Left ventricle myocardium inferior (tissue), 1 donor: ENCODE measurements at regions not wholly inside any gene's neighbourhood (a gene's known extent, or its start where the extent isn't known, plus 50 kb on each side); places are given as distances from the start of the nearest gene placed in this dataset.
A peak's percentile ranks its signal among the peaks of the same experiment; 100 is the strongest.

ENCODE experiments used
- DNase-seq: peaks from one replicate; pipeline ENCODE4 v3.0.0-alpha.2; 2020
- H3K27ac ChIP-seq: fragments of 200-600 bp; replicated peaks from 2 replicates; pipeline ENCODE4 v1.8.0; 2021
- H3K27me3 ChIP-seq: fragments of 200-600 bp; 2 replicates; pipeline ENCODE4 v1.8.0; 2021; ENCODE audit warnings: low read depth
- H3K36me3 ChIP-seq: fragments of 200-600 bp; 2 replicates; pipeline ENCODE4 v1.8.0; 2021
- H3K4me1 ChIP-seq: fragments of 200-600 bp; 2 replicates; pipeline ENCODE4 v1.8.0; 2021
- H3K4me3 ChIP-seq: fragments of 200-600 bp; 2 replicates; pipeline ENCODE4 v1.8.0; 2021; ENCODE audit warnings: mild to moderate bottlenecking, moderate library complexity
- H3K9me3 ChIP-seq: fragments of 200-600 bp; replicated peaks from 2 replicates; pipeline ENCODE4 v1.8.0; 2021
- CTCF ChIP-seq: fragments of 200-600 bp; IDR thresholded peaks from 2 replicates; pipeline ENCODE4 v1.8.0; 2021; ENCODE audit warnings: antibody characterized with exemption, mild to moderate bottlenecking, borderline replicate concordance
- intact Hi-C: fragments of 100-400 bp; cut with micrococcal nuclease; formaldehyde crosslinking; loops from one replicate; pipeline ENCODE4 v1.11.0; 2022
- donor health status: DM: no; HTN: yes; CAD: no; lungs with severe emphysema.

- Histone ChIP-seq H3K27ac (no peak overlapping the region), H3K4me3 (no peak overlapping the region), H3K27me3 (no peaks in the 10 kb centered on the region), H3K4me1 (peaks cover 37% of the 10 kb centered on the region), H3K9me3 (no peaks in the 10 kb centered on the region), H3K36me3 (no peaks in the 10 kb centered on the region)
- intact Hi-C loops, result no loop called here
- TF ChIP-seq CTCF, result no peak
- DNase-seq, result peak; percentile 7
These were observed 220.1 kb upstream of the GSE1 start for GRCh38 chr16:85392756-85393673.

- Histone ChIP-seq H3K9me3 (no peaks in the 10 kb centered on the region), H3K4me1 (peaks cover 37% of the 10 kb centered on the region), H3K4me3 (no peak overlapping the region), H3K27ac (no peak overlapping the region), H3K36me3 (no peaks in the 10 kb centered on the region), H3K27me3 (no peaks in the 10 kb centered on the region)
- peak; percentile 91 for TF ChIP-seq CTCF
- intact Hi-C loops, result no loop called here
- DNase-seq, result peak; percentile 65
These were observed 219.3 kb upstream of the GSE1 start for GRCh38 chr16:85393674-85394451.

- no peak for TF ChIP-seq CTCF
- Histone ChIP-seq H3K4me1 (peaks cover 37% of the 10 kb centered on the region), H3K27ac (no peak overlapping the region), H3K27me3 (no peaks in the 10 kb centered on the region), H3K9me3 (no peaks in the 10 kb centered on the region), H3K36me3 (no peaks in the 10 kb centered on the region), H3K4me3 (no peak overlapping the region)
- intact Hi-C loops, result no loop called here
- DNase-seq, result peak; percentile 10
These were observed 218.5 kb upstream of the GSE1 start for GRCh38 chr16:85394456-85395206.

GRCh38 chr16:85395207-85395912 is 217.8 kb upstream of the GSE1 start:
- H3K9me3 ChIP-seq, result no peaks in the 10 kb centered on the region
- no peak overlapping the region for H3K4me3 ChIP-seq
- H3K27ac ChIP-seq, result peak overlapping the region; percentile 71

More at GRCh38 chr16:85395207-85395912, 217.8 kb upstream of the GSE1 start:
- Histone ChIP-seq H3K27me3 (no peaks in the 10 kb centered on the region), H3K4me1 (peaks cover 37% of the 10 kb centered on the region), H3K36me3 (no peaks in the 10 kb centered on the region)
- intact Hi-C loops, result no loop called here
- DNase-seq, result peak; percentile 67
- TF ChIP-seq CTCF, result no peak
